GM19238 (cell line): ENCODE measurements at regions not wholly inside any gene's neighbourhood (a gene's known extent, or its start where the extent isn't known, plus 50 kb on each side); places are given as distances from the start of the nearest gene placed in this dataset.
"Not testable (repeated sequence)": the region's sequence is repeated elsewhere in the genome, so short reads cannot be mapped to it uniquely, and the experiment has no call there.

Source experiments
- DNase-seq: peaks from one replicate; pipeline ENCODE4 v3.0.0; 2011; ENCODE audit warnings: low spot score; ENCODE audit not compliant: insufficient read length

- DNase-seq: not testable (repeated sequence)
These were observed 56.6 kb upstream of the ASNS start for GRCh38 chr7:97928844-97929243.

GRCh38 chr7:97927790-97928748 lies 55.9 kb upstream of the ASNS start:
- peak; percentile 58 for DNase-seq
